Limb (tissue), 2 donors: ENCODE measurements at regions not wholly inside any gene's neighbourhood (a gene's known extent, or its start where the extent isn't known, plus 50 kb on each side); places are given as distances from the start of the nearest gene placed in this dataset.

ENCODE experiments used
- DNase-seq, 2 donors: peaks; one replicate each; pipeline ENCODE4 v3.0.0-alpha.2; 2016; ENCODE audit errors: extremely low spot score in 2 of 2

GRCh38 chr9:81741103-81741502 is 51.8 kb upstream of the TLE1 start:
- no peak for DNase-seq

GRCh38 chr9:81748091-81748490 is 58.7 kb upstream of the TLE1 start:
- DNase-seq = no peak

GRCh38 chr9:81753436-81753835 is 64.1 kb upstream of the TLE1 start:
- DNase-seq = no peak

DNA sequence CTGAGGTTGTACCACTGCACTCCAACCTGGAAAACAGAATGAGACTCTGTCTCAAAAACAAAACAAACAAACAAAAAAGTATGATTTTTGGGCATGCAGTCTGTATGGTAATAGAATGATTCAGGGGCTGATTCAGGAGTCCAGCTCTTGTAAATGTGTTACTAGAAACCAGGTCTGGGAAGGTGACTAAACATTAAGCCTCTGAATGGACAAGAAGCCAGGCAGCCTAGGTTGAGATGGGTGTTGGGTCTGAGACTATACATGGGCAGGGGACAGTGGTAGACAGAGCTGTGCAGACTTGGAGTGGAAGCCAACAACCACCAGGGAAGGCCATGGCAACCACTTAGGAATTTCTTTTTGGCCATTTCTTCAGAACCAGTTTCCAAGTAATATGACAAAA is 64.9 kb upstream of the TLE1 start:
- no peak for DNase-seq

GRCh38 chr9:81755721-81756120 is 66.4 kb upstream of the TLE1 start:
- no peak for DNase-seq

GRCh38 chr9:81756561-81756960 is 67.2 kb upstream of the TLE1 start:
- DNase-seq = no peak

- DNase-seq = no peak
These were observed 68.9 kb upstream of the TLE1 start for GRCh38 chr9:81758123-81758797.

- no peak for DNase-seq
These were observed 70.4 kb upstream of the TLE1 start for GRCh38 chr9:81759680-81760215.

GRCh38 chr9:81767921-81768320 is 78.6 kb upstream of the TLE1 start:
- DNase-seq = no peak

DNA sequence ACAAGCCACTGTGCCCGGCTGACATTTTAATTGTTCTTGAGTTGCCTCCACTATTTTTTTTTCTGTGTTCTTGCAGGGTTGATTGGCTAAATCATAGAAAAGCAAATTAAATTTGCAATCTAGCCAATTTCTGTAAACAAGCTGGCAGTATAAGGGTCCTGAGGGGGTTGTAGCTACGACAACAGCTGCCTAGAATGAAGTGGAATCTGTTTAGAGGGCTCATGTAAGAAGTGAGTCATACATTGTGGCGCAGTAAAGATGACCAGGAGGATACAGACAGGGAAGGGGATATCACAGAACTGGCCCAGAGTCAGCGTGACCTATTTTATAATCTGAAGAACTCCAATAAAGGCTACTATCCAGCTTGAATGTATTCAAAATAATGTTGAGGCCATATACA is 82.2 kb upstream of the TLE1 start:
- no peak for DNase-seq

- no peak for DNase-seq
These were observed 82.8 kb upstream of the TLE1 start for GRCh38 chr9:81772144-81772543.

GRCh38 chr9:81776390-81776789 is 87.0 kb upstream of the TLE1 start:
- DNase-seq = no peak

DNA sequence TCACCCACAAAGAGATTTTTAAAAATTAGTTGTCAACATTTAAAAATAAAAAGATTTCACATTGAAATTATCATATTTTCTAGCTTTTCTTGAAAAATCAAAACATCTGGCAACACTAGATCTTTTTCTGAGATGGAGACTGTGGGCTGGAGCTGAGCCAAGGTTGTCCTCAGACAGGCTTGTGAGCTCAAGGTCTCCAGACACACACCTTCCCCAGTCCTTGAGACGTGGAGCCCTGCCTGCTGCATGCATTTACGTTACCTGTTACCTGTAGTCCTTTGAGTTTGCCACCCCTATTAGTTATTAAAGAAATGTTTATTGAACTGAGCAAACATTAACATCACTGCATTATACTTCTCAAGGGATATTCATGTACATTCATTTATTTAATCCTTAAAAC is 87.5 kb upstream of the TLE1 start:
- DNase-seq = no peak

DNA sequence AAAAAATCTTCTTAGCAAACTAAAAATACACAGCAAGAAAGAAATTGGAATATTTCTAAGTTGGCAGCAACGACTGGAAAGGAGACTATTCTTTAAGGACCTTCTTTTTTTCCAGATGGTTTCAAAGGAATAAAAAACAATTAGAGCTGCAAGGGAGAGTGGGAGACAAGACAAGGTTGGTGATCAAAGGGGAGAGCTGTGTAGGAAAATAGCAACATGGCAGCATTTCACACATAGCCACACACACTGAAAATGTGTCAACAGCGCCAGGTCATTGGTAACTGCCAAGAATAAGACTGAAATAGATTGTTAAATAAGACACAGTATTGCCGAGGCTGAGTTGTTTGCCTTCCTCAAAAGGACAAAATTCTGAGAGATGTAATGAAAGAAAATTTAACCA is 88.1 kb upstream of the TLE1 start:
- no peak for DNase-seq

GRCh38 chr9:81782313-81782995 is 93.1 kb upstream of the TLE1 start:
- DNase-seq = no peak

DNA sequence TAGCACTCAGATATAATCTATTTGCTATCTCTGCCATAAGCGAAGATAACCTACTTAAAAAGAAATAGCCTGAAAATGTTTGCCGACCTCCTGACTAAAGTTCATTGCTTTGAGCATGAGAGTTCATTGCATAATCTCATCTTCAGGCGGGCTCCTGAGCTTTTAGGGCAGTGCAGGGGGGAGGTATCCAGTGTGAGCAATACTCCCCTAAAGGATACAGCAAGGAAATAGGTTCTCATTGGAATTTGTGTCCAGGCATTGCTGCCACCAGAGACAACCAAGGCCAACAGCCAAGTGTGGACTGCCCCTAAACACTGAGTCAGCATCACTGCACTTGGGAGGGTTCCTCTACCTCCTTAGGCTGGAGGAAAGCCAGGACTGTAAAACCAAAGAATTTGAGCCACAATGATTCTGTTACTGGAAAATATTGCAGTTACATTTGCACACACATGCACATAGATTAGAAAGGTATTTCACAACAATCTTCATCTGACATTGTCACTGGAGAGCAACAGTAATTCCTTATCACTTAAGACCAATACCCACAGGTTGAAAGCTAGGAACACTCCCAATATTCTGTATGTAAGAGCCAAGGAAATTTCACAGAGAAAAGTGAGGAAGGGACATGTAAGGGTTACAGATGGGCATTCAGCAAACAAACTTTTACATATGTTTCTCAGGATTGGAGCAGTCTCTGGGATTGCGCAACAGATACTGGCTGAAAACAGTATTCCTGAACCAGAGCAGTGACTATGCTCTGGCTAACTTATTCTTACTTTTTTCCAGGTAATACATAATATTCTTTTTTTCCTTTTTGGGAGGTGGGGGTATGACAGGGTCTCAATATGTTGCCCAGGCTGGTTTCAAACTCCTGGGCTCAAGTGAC is 98.6 kb upstream of the TLE1 start:
- DNase-seq = peak in 1 of 2 donors; percentile 4

- no peak for DNase-seq
These were observed 100.4 kb upstream of the TLE1 start for GRCh38 chr9:81789721-81790120.

DNA sequence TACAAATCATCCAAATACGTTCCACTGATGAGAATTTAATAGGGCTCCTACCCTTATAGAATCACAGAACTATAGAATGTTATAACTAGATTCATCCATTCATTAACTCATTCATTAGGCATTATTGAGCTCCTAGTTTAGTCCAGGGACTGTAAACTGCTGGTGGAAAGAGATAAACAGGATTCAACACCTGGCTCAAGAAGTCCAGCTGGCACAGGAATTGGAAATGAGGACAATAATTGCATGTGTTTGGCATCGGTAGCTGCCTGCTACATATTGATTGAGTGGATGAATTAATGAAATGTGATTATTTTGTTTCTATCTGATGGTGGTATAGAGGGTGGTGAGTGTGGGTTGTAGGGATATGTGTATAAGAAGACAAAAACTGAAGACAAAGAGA is 100.8 kb upstream of the TLE1 start:
- no peak for DNase-seq

GRCh38 chr9:81791076-81791475 is 101.7 kb upstream of the TLE1 start:
- no peak for DNase-seq

- no peak for DNase-seq
These were observed 109.3 kb upstream of the TLE1 start for GRCh38 chr9:81798606-81799005.

DNA sequence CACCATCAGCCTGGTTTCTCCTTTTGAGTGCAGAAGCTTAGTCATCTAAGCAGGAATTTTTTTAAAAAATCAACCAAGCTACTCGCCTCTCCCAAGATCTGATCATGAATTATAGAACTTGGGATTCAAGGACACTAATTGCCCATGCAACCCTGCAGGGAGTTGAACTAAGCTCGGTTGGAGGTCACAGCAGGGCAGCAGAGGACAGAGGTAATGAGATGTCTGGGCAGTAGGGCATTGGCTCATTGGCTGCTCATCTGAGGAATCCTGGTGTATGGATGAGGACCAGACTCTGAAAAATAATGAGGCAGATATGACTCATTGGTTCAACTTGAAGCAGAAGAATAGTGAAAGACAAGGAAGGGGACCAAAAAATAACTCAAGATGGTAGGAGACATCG is 111.8 kb upstream of the TLE1 start:
- DNase-seq = no peak

GRCh38 chr9:81804306-81804705 is 115.0 kb upstream of the TLE1 start:
- DNase-seq = no peak
